ENCODE measurements at regions not wholly inside any gene's neighbourhood (a gene's known extent, or its start where the extent isn't known, plus 50 kb on each side); places are given as distances from the start of the nearest gene placed in this dataset.

DNA sequence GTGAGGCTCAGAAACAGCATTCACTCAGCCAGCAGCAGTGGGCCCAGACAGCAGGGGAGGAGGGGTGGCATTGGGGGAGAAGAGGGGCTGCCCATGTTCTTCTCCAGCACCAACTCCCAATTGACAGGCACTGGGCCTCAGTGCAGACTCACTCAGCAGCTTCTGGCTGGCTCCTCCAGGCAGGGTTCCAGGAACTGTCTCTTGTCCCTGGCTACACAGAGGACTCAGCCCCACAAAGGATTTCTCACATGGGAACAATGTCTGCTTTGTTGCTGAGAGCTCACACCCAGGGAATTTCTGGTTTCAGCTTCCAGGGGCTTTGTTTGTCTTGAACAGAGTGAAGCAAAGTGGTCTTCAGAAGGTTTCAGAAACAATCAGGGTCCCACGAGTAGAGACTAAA, 1536.7 kb downstream of the TSPY10 start:
- TF ChIP-seq, protein P1, sequence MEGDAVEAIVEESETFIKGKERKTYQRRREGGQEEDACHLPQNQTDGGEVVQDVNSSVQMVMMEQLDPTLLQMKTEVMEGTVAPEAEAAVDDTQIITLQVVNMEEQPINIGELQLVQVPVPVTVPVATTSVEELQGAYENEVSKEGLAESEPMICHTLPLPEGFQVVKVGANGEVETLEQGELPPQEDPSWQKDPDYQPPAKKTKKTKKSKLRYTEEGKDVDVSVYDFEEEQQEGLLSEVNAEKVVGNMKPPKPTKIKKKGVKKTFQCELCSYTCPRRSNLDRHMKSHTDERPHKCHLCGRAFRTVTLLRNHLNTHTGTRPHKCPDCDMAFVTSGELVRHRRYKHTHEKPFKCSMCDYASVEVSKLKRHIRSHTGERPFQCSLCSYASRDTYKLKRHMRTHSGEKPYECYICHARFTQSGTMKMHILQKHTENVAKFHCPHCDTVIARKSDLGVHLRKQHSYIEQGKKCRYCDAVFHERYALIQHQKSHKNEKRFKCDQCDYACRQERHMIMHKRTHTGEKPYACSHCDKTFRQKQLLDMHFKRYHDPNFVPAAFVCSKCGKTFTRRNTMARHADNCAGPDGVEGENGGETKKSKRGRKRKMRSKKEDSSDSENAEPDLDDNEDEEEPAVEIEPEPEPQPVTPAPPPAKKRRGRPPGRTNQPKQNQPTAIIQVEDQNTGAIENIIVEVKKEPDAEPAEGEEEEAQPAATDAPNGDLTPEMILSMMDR (IDR thresholded peaks at IDR 0.05; ENCODE audit: low read depth, low read length, poor library complexity, severe bottlenecking): no peak
- no peak for TF ChIP-seq EZH2phosphoT487 (IDR thresholded peaks at IDR 0.05; ENCODE audit: borderline replicate concordance, low read length)

Data from DOHH2 (cell line).